ENCODE measurements at regions not wholly inside any gene's neighbourhood (a gene's known extent, or its start where the extent isn't known, plus 50 kb on each side); places are given as distances from the start of the nearest gene placed in this dataset.
"Not testable (repeated sequence)": the region's sequence is repeated elsewhere in the genome, so short reads cannot be mapped to it uniquely, and the experiment has no call there.

DNA sequence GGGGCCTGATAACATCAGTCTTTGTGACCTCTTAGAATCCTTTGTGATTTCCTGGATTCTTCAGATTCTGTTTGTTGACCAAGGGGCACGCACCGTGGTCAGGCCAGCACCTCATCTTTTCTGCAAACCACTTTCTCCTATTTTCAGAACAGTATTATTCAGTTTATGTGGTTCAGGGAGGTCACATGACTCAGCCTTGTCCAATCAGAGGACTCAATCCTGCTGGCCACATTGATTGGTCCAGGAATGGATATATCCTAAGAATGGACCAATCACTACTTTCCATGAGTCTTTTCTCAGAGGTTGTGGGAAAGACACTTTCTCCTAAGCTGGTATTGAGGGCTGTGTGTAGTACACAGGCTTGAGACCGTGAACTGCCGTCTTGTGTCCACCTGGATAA, 123.1 kb upstream of the EEF2KMT start:
- TF ChIP-seq CTCF (IDR thresholded peaks at IDR 0.05; ENCODE audit: partially characterized antibody, unreplicated experiment) = no peak
- no peak for DNase-seq
- Mint-ChIP-seq H3K4me3 (ENCODE audit: unreplicated experiment) (no peak overlapping the region), H3K36me3 (ENCODE audit: unreplicated experiment) (no peaks in the 10 kb centered on the region), H3K9me3 (ENCODE audit: unreplicated experiment) (no peaks in the 10 kb centered on the region), H3K27ac (ENCODE audit: unreplicated experiment) (no peak overlapping the region), H3K27me3 (ENCODE audit: unreplicated experiment) (no peaks in the 10 kb centered on the region), H3K4me1 (ENCODE audit: low read depth, unreplicated experiment) (no peaks in the 10 kb centered on the region)

GRCh38 chr16:5216441-5217080, 119.0 kb upstream of the EEF2KMT start:
- no peaks in the 10 kb centered on the region for H3K27me3 Mint-ChIP-seq (ENCODE audit: unreplicated experiment)
- no peak overlapping the region for H3K27ac Mint-ChIP-seq (ENCODE audit: unreplicated experiment)
- H3K36me3 Mint-ChIP-seq (ENCODE audit: unreplicated experiment) = no peaks in the 10 kb centered on the region
- DNase-seq = no peak
- no peak for TF ChIP-seq CTCF (IDR thresholded peaks at IDR 0.05; ENCODE audit: partially characterized antibody, unreplicated experiment)
- no peaks in the 10 kb centered on the region for H3K9me3 Mint-ChIP-seq (ENCODE audit: unreplicated experiment)
- no peak overlapping the region for H3K4me3 Mint-ChIP-seq (ENCODE audit: unreplicated experiment)
- H3K4me1 Mint-ChIP-seq (ENCODE audit: low read depth, unreplicated experiment) = peaks cover 4% of the 10 kb centered on the region

DNA sequence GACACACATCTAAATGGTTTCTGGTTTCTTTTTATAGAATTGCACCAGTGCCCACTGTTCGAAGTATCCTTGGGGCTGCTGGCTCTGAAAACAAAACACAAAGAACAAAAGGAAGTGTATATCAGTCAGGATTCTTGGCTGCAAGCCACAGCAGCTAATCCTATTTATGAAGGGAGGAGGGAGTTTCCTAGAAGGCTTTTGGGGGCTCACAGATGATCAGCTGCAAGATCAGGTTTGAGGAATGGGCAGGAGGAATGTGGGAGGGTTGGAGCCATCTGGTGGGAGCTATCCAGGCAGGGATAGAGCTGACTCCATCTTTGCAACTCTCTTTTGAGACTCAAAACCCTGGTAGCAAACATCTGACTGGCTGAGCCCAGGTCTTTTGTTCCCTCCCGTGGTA, 118.3 kb upstream of the EEF2KMT start:
- H3K4me1 Mint-ChIP-seq (ENCODE audit: low read depth, unreplicated experiment) = peaks cover 4% of the 10 kb centered on the region
- no peaks in the 10 kb centered on the region for H3K27me3 Mint-ChIP-seq (ENCODE audit: unreplicated experiment)
- H3K9me3 Mint-ChIP-seq (ENCODE audit: unreplicated experiment) = no peaks in the 10 kb centered on the region

GRCh38 chr16:5214466-5214865, 116.9 kb upstream of the EEF2KMT start:
- H3K4me1 Mint-ChIP-seq (ENCODE audit: low read depth, unreplicated experiment) = peaks cover 4% of the 10 kb centered on the region
- H3K36me3 Mint-ChIP-seq (ENCODE audit: unreplicated experiment) = no peaks in the 10 kb centered on the region
- H3K4me3 Mint-ChIP-seq (ENCODE audit: unreplicated experiment) = no peak overlapping the region
- H3K9me3 Mint-ChIP-seq (ENCODE audit: unreplicated experiment) = no peaks in the 10 kb centered on the region
- TF ChIP-seq CTCF (IDR thresholded peaks at IDR 0.05; ENCODE audit: partially characterized antibody, unreplicated experiment) = no peak
- DNase-seq = no peak
- H3K27me3 Mint-ChIP-seq (ENCODE audit: unreplicated experiment) = no peaks in the 10 kb centered on the region
- no peak overlapping the region for H3K27ac Mint-ChIP-seq (ENCODE audit: unreplicated experiment)

More for the DNA sequence above, 118.3 kb upstream of the EEF2KMT start:
- Mint-ChIP-seq H3K36me3 (ENCODE audit: unreplicated experiment) (no peaks in the 10 kb centered on the region), H3K4me3 (ENCODE audit: unreplicated experiment) (no peak overlapping the region), H3K27ac (ENCODE audit: unreplicated experiment) (no peak overlapping the region)
- no peak for DNase-seq
- TF ChIP-seq CTCF (IDR thresholded peaks at IDR 0.05; ENCODE audit: partially characterized antibody, unreplicated experiment) = no peak

DNA sequence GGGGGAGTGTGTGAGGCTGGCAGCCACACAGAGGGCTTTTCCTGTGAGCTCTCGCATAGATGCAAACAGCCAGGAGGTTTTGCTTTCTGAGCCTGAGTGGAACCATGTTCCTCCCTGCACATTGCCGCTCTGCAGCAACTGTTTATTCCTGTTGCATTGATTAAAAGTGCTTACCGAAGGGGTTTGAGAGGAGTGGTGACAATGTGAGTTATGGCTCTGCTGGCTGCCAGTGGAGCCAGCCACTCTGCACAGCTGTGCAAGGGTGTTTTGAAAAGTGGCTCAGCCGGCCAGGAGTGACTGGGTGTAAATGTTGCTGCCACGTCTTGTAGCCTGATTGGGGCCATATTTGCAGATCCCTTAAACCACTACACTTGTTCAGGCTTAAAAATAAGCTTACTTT, 114.9 kb upstream of the EEF2KMT start:
- not testable (repeated sequence) for H3K4me3 Mint-ChIP-seq (ENCODE audit: unreplicated experiment); H3K27me3 Mint-ChIP-seq (ENCODE audit: unreplicated experiment); H3K36me3 Mint-ChIP-seq (ENCODE audit: unreplicated experiment); DNase-seq; H3K4me1 Mint-ChIP-seq (ENCODE audit: low read depth, unreplicated experiment); H3K9me3 Mint-ChIP-seq (ENCODE audit: unreplicated experiment); H3K27ac Mint-ChIP-seq (ENCODE audit: unreplicated experiment)

DNA sequence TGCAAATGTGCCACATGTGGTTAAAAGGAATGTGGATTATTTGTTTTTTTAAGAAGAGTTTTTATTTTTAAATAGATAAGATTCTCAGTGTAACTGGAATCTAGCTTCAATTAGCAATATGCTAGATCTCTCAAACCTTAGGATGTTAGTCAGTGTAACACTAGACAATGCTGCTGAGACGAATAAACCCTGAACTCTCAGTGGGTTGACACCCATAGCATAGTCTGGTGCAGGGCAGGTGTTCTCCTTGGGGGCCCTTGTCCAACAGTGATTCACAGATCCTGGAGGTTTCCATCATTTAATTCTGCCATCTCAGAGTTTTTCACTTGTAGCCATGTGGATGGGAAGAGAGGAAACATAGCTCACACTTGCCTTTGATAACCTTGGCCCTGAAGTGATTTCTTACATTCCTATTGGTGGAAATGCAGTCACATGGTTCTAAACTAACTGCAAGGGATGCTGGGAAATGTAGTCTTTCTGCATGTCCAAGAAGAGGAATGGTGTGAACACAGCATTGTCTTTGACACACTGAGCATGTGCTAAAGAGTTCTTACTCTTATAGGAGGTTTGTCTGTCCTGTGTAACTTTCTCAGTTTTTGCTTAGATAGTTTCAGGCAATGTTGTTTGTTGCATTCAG, 110.4 kb upstream of the EEF2KMT start:
- not testable (repeated sequence) for H3K27me3 Mint-ChIP-seq (ENCODE audit: unreplicated experiment); H3K4me3 Mint-ChIP-seq (ENCODE audit: unreplicated experiment); H3K4me1 Mint-ChIP-seq (ENCODE audit: low read depth, unreplicated experiment); H3K36me3 Mint-ChIP-seq (ENCODE audit: unreplicated experiment); H3K27ac Mint-ChIP-seq (ENCODE audit: unreplicated experiment); DNase-seq; H3K9me3 Mint-ChIP-seq (ENCODE audit: unreplicated experiment)

All from glutamatergic neuron (in vitro differentiated cells).